A549 (cell line): ENCODE measurements at regions not wholly inside any gene's neighbourhood (a gene's known extent, or its start where the extent isn't known, plus 50 kb on each side); places are given as distances from the start of the nearest gene placed in this dataset.

Experiments
- ATAC-seq, 2 experiments: fragments of 200-7000 bp in 1 of 2; fragments of >200 bp in 1 of 2; cut with Nextera tagmentation in 1 of 2; cut with Tn5 transposase in 1 of 2; 3 replicates each; pipeline versions ENCODE4 v1.8.0 to v1.9.1; 2018 to 2020; ENCODE audit warnings: mild to moderate bottlenecking in 1 of 2, moderate library complexity in 1 of 2
- CTCF ChIA-PET: fragments of 300-600 bp; sonication (Branson Sonifier 250); formaldehyde crosslinking; extraction: SDS; loops from one replicate; lab custom pipeline; 2021; ENCODE audit warnings: antibody characterized with exemption, inconsistent platforms; lab: Yijun Ruan, JAX
- POLR2A ChIA-PET: fragments of 350-600 bp; formaldehyde crosslinking; extraction: SDS; loops from one replicate; lab custom pipeline; 2021; ENCODE audit warnings: antibody characterized with exemption, inconsistent platforms; lab: Yijun Ruan, JAX
- DNase-seq, 2 experiments: peaks; one replicate each; pipeline versions ENCODE4 v3.0.0 to v3.0.0-alpha.2; 2011 to 2016; ENCODE audit warnings: low read depth in 1 of 2, low spot score in 1 of 2
- FAIRE-seq: peaks from 2 replicates; lab custom pipeline; 2011; peaks lifted over from hg19 to GRCh38; lab: Jason Lieb, UNC
- H3K27ac ChIP-seq, 2 experiments: fragments of >200 bp; sonication (Bioruptor Twin); formaldehyde crosslinking; 3 replicates each; pipeline ENCODE4 v1.5.1; 2016 to 2017
- H3K4me1 ChIP-seq: fragments of >200 bp; sonication (Bioruptor Twin); formaldehyde crosslinking; 3 replicates; pipeline ENCODE4 v1.6.1; 2016
- H3K4me2 ChIP-seq: fragments of >200 bp; sonication (Bioruptor Twin); formaldehyde crosslinking; 3 replicates; pipeline ENCODE4 v1.6.1; 2016
- H3K4me3 ChIP-seq: fragments of >200 bp; sonication (Bioruptor Twin); formaldehyde crosslinking; 3 replicates; pipeline ENCODE4 v1.5.1; 2016
- H3K9me3 ChIP-seq: fragments of >200 bp; sonication (Bioruptor Twin); formaldehyde crosslinking; 3 replicates; pipeline ENCODE4 v1.6.1; 2016
- BHLHE40 ChIP-seq: IDR thresholded peaks from 2 replicates; pipeline ENCODE4 v1.6.1; 2012; ENCODE audit warnings: low read depth, low read length, inconsistent platforms
- CBX2 ChIP-seq: fragments of 200-600 bp; sonication (generic); IDR thresholded peaks from 2 replicates; pipeline ENCODE4 v1.6.1; 2016; ENCODE audit warnings: low read depth, mild to moderate bottlenecking, borderline replicate concordance
- CHD2 ChIP-seq: fragments of 150-350 bp; IDR thresholded peaks from 2 replicates; pipeline ENCODE4 v1.6.1; 2014; ENCODE audit warnings: low read length; ENCODE audit not compliant: partially characterized antibody
- CHD4 ChIP-seq: fragments of 200-600 bp; sonication (generic); IDR thresholded peaks from 2 replicates; pipeline ENCODE4 v1.6.1; 2016; ENCODE audit warnings: antibody characterized with exemption, mild to moderate bottlenecking, borderline replicate concordance
- E2F6 ChIP-seq: IDR thresholded peaks from 2 replicates; pipeline ENCODE4 v1.6.1; 2012; ENCODE audit warnings: low read depth, borderline replicate concordance
- FOSB ChIP-seq: fragments of 250-450 bp; sonication (Bioruptor Pico); IDR thresholded peaks from 2 replicates; pipeline ENCODE4 v1.5.0; 2020; ENCODE audit warnings: mild to moderate bottlenecking, moderate library complexity
- FOXS1 ChIP-seq: fragments of 250-450 bp; sonication (Bioruptor Pico); IDR thresholded peaks from 2 replicates; pipeline ENCODE4 v1.5.0; 2020; ENCODE audit warnings: mild to moderate bottlenecking, moderate library complexity
- HOXA7 ChIP-seq: fragments of 250-450 bp; sonication (Bioruptor Pico); IDR thresholded peaks from 2 replicates; pipeline ENCODE4 v1.5.0; 2020; ENCODE audit warnings: mild to moderate bottlenecking, moderate library complexity
- KDM5A ChIP-seq: fragments of 200-600 bp; sonication (generic); IDR thresholded peaks from 2 replicates; pipeline ENCODE4 v1.6.1; 2016; ENCODE audit warnings: antibody characterized with exemption, mild to moderate bottlenecking
- MAZ ChIP-seq: fragments of 150-350 bp; IDR thresholded peaks from 2 replicates; pipeline ENCODE4 v1.6.1; 2014; ENCODE audit warnings: antibody characterized with exemption, low read depth, low read length, borderline replicate concordance
- NPAS2 ChIP-seq: fragments of 250-450 bp; sonication (Bioruptor Pico); IDR thresholded peaks from 2 replicates; pipeline ENCODE4 v1.8.0; 2022; ENCODE audit warnings: mild to moderate bottlenecking, moderate library complexity, borderline replicate concordance
- POLR2A ChIP-seq: IDR thresholded peaks from 2 replicates; pipeline ENCODE4 v1.6.1; 2012; ENCODE audit warnings: mild to moderate bottlenecking, low read length
- RAD21 ChIP-seq, 2 experiments: fragments of >200 bp in 1 of 2; sonication (Bioruptor Twin) in 1 of 2; formaldehyde crosslinking in 1 of 2; IDR thresholded peaks in 1 of 2; conservative IDR thresholded peaks in 1 of 2; 2 replicates in 1 of 2; 3 replicates in 1 of 2; pipeline ENCODE4 v1.6.1; 2012 to 2018; ENCODE audit warnings: inconsistent platforms in 1 of 2
- RARB ChIP-seq: fragments of 250-450 bp; sonication (Bioruptor Pico); IDR thresholded peaks from 2 replicates; pipeline ENCODE4 v1.8.0; 2021; ENCODE audit warnings: mild to moderate bottlenecking, moderate library complexity
- RFX5 ChIP-seq: fragments of 450-650 bp; IDR thresholded peaks from 2 replicates; pipeline ENCODE4 v1.7.1; 2014; ENCODE audit warnings: antibody characterized with exemption, mild to moderate bottlenecking, moderate library complexity
- ZNF302 ChIP-seq: fragments of 250-450 bp; sonication (Bioruptor Pico); IDR thresholded peaks from 2 replicates; pipeline ENCODE4 v1.9.0; 2021; ENCODE audit warnings: inconsistent platforms, mild to moderate bottlenecking, moderate library complexity
- ZSCAN20 ChIP-seq: fragments of 250-450 bp; sonication (Bioruptor Pico); IDR thresholded peaks from 2 replicates; pipeline ENCODE4 v1.8.0; 2022; ENCODE audit warnings: mild to moderate bottlenecking, moderate library complexity
- WGBS: methylation state at CpG from one replicate; pipeline ENCODE4 v1.1.6; 2017; ENCODE audit errors: missing lambda C conversion rate; 5-methylcytosine and 5-hydroxymethylcytosine counted together
- TF ChIP-seq, protein P1 (sequence below): fragments of >200 bp; sonication (Bioruptor Twin); formaldehyde crosslinking; IDR thresholded peaks from 3 replicates; pipeline ENCODE4 v1.5.1; 2016
- TF ChIP-seq, protein P2 (sequence below): fragments of 150-350 bp; IDR thresholded peaks from 2 replicates; pipeline ENCODE4 v1.6.1; 2014; ENCODE audit warnings: low read depth, mild to moderate bottlenecking, low read length

DNA sequence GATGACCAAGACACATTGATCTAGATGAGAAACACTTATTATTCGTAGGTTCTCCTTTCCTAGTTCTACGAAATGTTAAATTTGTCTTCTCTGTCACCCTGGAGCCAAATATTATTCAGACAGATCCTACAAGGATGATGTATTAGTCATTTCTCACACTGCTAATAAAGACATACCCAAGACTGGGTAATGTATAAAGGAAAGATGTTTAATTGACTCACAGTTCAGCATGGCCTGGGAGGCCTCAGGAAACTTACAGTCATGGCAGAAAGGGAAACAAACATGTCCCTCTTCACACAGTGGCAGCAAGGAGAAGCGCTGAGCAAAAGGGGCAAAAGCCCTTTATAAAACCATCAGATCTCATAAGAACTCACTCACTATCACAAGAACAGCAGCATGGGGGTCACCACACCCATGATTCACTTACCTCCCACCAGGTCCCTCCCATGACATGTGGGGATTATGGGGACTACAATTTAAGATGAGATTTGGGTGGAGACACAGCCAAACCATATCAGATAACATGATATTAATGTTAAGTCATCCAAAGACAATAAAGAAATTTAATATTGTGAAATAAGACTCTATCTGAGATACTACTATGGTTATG, 1248.8 kb upstream of the SLC10A2 start:
- ATAC-seq (0 out of 6 replicates have a peak, but pooled peaks of 1 of the 2 experiments have one; percentile 39), DNase-seq (no peak), FAIRE-seq (no peak)
- TF ChIP-seq, protein P1, sequence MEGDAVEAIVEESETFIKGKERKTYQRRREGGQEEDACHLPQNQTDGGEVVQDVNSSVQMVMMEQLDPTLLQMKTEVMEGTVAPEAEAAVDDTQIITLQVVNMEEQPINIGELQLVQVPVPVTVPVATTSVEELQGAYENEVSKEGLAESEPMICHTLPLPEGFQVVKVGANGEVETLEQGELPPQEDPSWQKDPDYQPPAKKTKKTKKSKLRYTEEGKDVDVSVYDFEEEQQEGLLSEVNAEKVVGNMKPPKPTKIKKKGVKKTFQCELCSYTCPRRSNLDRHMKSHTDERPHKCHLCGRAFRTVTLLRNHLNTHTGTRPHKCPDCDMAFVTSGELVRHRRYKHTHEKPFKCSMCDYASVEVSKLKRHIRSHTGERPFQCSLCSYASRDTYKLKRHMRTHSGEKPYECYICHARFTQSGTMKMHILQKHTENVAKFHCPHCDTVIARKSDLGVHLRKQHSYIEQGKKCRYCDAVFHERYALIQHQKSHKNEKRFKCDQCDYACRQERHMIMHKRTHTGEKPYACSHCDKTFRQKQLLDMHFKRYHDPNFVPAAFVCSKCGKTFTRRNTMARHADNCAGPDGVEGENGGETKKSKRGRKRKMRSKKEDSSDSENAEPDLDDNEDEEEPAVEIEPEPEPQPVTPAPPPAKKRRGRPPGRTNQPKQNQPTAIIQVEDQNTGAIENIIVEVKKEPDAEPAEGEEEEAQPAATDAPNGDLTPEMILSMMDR = no peak
- TF ChIP-seq CHD4 (no peak), FOSB (CRISPR knock-in tag) (no peak), RARB (CRISPR knock-in tag) (no peak), NPAS2 (no peak), FOXS1 (CRISPR knock-in tag) (no peak), ZSCAN20 (CRISPR knock-in tag) (no peak), CHD2 (no peak), BHLHE40 (no peak)
- no peaks in the 10 kb centered on the region for H3K9me3 ChIP-seq
- H3K4me2 ChIP-seq = peak overlapping the region; percentile 8; the same call in 1 of the 3 replicates
- no peak overlapping the region for H3K4me3 ChIP-seq
- peak overlapping the region in 1 of 2 experiments; percentile 47; a peak in 1 of 6 replicates for H3K27ac ChIP-seq
- CTCF ChIA-PET = no interaction called here
- POLR2A ChIA-PET = no interaction called here
- peaks cover 4% of the 10 kb centered on the region; the same call in 2 of the 3 replicates for H3K4me1 ChIP-seq
- 25% methylated on average over 3 of the region's 3 CpGs for WGBS

- Histone ChIP-seq H3K4me1 (peaks cover 4% of the 10 kb centered on the region; the same call in 2 of the 3 replicates), H3K27ac (no peak overlapping the region), H3K4me3 (no peak overlapping the region), H3K4me2 (no peak overlapping the region), H3K9me3 (no peaks in the 10 kb centered on the region)
- WGBS = 17% methylated on average over 1 of the region's 1 CpG
- TF ChIP-seq CBX2 (no peak), KDM5A (no peak), RFX5 (no peak), MAZ (no peak), RAD21 (conservative IDR thresholded peaks at IDR 0.05 in 1 of 2, IDR thresholded peaks at IDR 0.05 in 1 of 2) (no peak)
- ChIA-PET CTCF (no interaction called here), POLR2A (no interaction called here)
- ATAC-seq (no peak), DNase-seq (no peak), FAIRE-seq (no peak)
Measured at GRCh38 chr13:104314321-104314720, 1248.1 kb upstream of the SLC10A2 start.

- Histone ChIP-seq H3K4me3 (no peak overlapping the region), H3K4me2 (no peak overlapping the region), H3K27ac (no peak overlapping the region), H3K9me3 (no peaks in the 10 kb centered on the region), H3K4me1 (peaks cover 4% of the 10 kb centered on the region; the same call in 2 of the 3 replicates)
- TF ChIP-seq E2F6 (no peak), ZNF302 (CRISPR knock-in tag) (no peak), NPAS2 (no peak), RFX5 (no peak), POLR2A (no peak), MAZ (no peak), HOXA7 (no peak)
- TF ChIP-seq, protein P2, sequence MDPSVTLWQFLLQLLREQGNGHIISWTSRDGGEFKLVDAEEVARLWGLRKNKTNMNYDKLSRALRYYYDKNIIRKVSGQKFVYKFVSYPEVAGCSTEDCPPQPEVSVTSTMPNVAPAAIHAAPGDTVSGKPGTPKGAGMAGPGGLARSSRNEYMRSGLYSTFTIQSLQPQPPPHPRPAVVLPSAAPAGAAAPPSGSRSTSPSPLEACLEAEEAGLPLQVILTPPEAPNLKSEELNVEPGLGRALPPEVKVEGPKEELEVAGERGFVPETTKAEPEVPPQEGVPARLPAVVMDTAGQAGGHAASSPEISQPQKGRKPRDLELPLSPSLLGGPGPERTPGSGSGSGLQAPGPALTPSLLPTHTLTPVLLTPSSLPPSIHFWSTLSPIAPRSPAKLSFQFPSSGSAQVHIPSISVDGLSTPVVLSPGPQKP = no peak
- WGBS = 13% methylated on average over 2 of the region's 2 CpGs
- no peak for DNase-seq
- ATAC-seq = no peak
- ChIA-PET CTCF (no interaction called here), POLR2A (interaction anchor here (0.6 kb wide), 1 partner anchor 130 kb away, joined by 3 read pairs; no protein-coding TSS in a partner anchor)
- no peak for FAIRE-seq
Measured at GRCh38 chr13:104310861-104311260, 1244.6 kb upstream of the SLC10A2 start.
